ENCODE measurements at regions not wholly inside any gene's neighbourhood (a gene's known extent, or its start where the extent isn't known, plus 50 kb on each side); places are given as distances from the start of the nearest gene placed in this dataset.

DNA sequence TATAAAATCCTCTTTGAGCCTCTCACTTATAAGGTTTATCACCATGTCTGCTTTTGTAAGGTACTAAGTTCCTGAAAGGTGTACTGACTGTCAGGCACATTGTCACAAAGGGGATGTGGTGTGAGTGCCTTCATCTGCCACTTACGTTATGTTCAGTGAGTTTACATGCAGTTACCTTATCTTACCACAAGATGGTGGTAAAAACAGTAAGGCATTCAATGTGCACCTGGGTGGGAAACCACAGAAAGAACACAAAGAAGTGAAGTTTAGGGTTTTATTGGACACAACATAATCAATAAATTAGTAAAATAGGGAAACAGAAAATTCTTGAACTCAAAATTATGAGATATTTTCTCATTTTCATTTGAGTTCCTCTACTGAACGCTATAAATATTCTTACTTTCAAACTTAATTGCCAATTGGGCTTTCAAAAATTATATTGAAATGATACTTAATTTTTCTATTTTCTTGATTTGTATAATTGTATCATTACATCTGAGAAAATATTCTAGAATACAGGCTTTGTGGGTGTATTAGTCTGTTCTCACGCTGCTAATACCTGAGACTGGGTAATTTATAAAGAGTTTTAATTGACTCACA, 650.8 kb downstream of the PCDH7 start:
- TF ChIP-seq, protein P1, sequence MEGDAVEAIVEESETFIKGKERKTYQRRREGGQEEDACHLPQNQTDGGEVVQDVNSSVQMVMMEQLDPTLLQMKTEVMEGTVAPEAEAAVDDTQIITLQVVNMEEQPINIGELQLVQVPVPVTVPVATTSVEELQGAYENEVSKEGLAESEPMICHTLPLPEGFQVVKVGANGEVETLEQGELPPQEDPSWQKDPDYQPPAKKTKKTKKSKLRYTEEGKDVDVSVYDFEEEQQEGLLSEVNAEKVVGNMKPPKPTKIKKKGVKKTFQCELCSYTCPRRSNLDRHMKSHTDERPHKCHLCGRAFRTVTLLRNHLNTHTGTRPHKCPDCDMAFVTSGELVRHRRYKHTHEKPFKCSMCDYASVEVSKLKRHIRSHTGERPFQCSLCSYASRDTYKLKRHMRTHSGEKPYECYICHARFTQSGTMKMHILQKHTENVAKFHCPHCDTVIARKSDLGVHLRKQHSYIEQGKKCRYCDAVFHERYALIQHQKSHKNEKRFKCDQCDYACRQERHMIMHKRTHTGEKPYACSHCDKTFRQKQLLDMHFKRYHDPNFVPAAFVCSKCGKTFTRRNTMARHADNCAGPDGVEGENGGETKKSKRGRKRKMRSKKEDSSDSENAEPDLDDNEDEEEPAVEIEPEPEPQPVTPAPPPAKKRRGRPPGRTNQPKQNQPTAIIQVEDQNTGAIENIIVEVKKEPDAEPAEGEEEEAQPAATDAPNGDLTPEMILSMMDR (IDR thresholded peaks at IDR 0.05): peak; percentile 62; the same call in 1 of the 2 replicates
- TF ChIP-seq POLR2AphosphoS5 (IDR thresholded peaks at IDR 0.05; ENCODE audit: low read depth, low read length): no peak
- no peak for TF ChIP-seq SIN3A (IDR thresholded peaks at IDR 0.05; ENCODE audit: borderline replicate concordance, insufficient read depth, low read depth, low read length)
- TF ChIP-seq, protein P2, sequence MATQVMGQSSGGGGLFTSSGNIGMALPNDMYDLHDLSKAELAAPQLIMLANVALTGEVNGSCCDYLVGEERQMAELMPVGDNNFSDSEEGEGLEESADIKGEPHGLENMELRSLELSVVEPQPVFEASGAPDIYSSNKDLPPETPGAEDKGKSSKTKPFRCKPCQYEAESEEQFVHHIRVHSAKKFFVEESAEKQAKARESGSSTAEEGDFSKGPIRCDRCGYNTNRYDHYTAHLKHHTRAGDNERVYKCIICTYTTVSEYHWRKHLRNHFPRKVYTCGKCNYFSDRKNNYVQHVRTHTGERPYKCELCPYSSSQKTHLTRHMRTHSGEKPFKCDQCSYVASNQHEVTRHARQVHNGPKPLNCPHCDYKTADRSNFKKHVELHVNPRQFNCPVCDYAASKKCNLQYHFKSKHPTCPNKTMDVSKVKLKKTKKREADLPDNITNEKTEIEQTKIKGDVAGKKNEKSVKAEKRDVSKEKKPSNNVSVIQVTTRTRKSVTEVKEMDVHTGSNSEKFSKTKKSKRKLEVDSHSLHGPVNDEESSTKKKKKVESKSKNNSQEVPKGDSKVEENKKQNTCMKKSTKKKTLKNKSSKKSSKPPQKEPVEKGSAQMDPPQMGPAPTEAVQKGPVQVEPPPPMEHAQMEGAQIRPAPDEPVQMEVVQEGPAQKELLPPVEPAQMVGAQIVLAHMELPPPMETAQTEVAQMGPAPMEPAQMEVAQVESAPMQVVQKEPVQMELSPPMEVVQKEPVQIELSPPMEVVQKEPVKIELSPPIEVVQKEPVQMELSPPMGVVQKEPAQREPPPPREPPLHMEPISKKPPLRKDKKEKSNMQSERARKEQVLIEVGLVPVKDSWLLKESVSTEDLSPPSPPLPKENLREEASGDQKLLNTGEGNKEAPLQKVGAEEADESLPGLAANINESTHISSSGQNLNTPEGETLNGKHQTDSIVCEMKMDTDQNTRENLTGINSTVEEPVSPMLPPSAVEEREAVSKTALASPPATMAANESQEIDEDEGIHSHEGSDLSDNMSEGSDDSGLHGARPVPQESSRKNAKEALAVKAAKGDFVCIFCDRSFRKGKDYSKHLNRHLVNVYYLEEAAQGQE (IDR thresholded peaks at IDR 0.05; ENCODE audit: insufficient read depth in 1 of 2, low read depth in 2 of 2, low read length in 1 of 2): no peak

Data from Panc1 (cell line).